Right lobe of liver (tissue), 6 donors: ENCODE measurements at regions not wholly inside any gene's neighbourhood (a gene's known extent, or its start where the extent isn't known, plus 50 kb on each side); places are given as distances from the start of the nearest gene placed in this dataset.

ENCODE experiments used
- ATAC-seq, 4 donors: fragments of 200-7000 bp; cut with Tn5 transposase; one replicate each; pipeline ENCODE4 v1.9.1; 2020; ENCODE audit warnings: mild to moderate bottlenecking in 4 of 4, moderate library complexity in 4 of 4
- DNase-seq, 3 donors: peaks; one replicate each; pipeline ENCODE4 v3.0.0-alpha.2; 2020
- H3K27ac ChIP-seq, 3 donors: fragments of 200-600 bp; one replicate each; pipeline ENCODE4 v1.8.0; 2022
- H3K27me3 ChIP-seq, 2 donors: fragments of 200-600 bp; one replicate each; pipeline ENCODE4 v1.8.0; 2022
- H3K36me3 ChIP-seq, 4 donors: fragments of 200-600 bp; sonication (generic) in 1 of 4; one replicate each; pipeline versions ENCODE4 v1.5.1 to v1.8.0; 2017 to 2022; ENCODE audit warnings: control low read depth in 1 of 4
- H3K4me1 ChIP-seq, 4 donors: fragments of 200-600 bp; sonication (generic) in 1 of 4; one replicate each; pipeline versions ENCODE4 v1.5.1 to v1.8.0; 2017 to 2022; ENCODE audit warnings: control low read depth in 1 of 4
- H3K4me3 ChIP-seq, 3 donors: fragments of 200-600 bp; one replicate each; pipeline ENCODE4 v1.8.0; 2022
- H3K9me3 ChIP-seq, 4 donors: fragments of 200-600 bp; sonication (generic) in 1 of 4; one replicate each; pipeline versions ENCODE4 v1.5.1 to v1.8.0; 2017 to 2022; ENCODE audit warnings: control low read depth in 1 of 4
- CTCF ChIP-seq, 4 donors: fragments of 200-600 bp in 3 of 4; fragments of 450-650 bp in 1 of 4; IDR thresholded peaks; one replicate each; pipeline versions ENCODE4 v1.5.1 to v1.8.0; 2016 to 2022; ENCODE audit warnings: antibody characterized with exemption in 4 of 4, mild to moderate bottlenecking in 2 of 4
- POLR2A ChIP-seq: fragments of 450-650 bp; IDR thresholded peaks from one replicate; pipeline ENCODE4 v1.6.1; 2017; ENCODE audit warnings: antibody characterized with exemption, mild to moderate bottlenecking
- WGBS: methylation state at CpG from one replicate; pipeline ENCODE4 v1.1.6; 2018; ENCODE audit warnings: low coverage, low lambda C conversion rate; ENCODE audit not compliant: insufficient coverage; ENCODE audit errors: missing lambda C conversion rate; 5-methylcytosine and 5-hydroxymethylcytosine counted together
- intact Hi-C, 2 donors: fragments of 100-400 bp; cut with DNase I; formaldehyde crosslinking; loops; one replicate each; pipeline versions ENCODE4 v1.11.2 to v1.14.1; 2022
- donor health status: DM: no; HTN: yes; CAD: no.
- donor health status: DM: no; HTN: no; CAD: no.
- donor health status: DM: no; HTN: no; CAD: no.
- donor health status: DM: no; HTN: yes; CAD: no.
- donor health status: DM: no; HTN: yes; CAD: no.

- ATAC-seq, result no peak
- TF ChIP-seq CTCF (IDR thresholded peaks at IDR 0.05), result peak in 2 of 4 donors; percentile 18 to 23
- TF ChIP-seq POLR2A, result no peak
- no peak overlapping the region for H3K4me3 ChIP-seq
Observed at GRCh38 chr1:90614872-90615271, 102.2 kb downstream of the BARHL2 start.

GRCh38 chr1:90613371-90613770, 103.7 kb downstream of the BARHL2 start:
- TF ChIP-seq CTCF (IDR thresholded peaks at IDR 0.05), result no peak
- no peak for TF ChIP-seq POLR2A
- no peak for ATAC-seq
- H3K4me1 ChIP-seq, result no peaks in the 10 kb centered on the region

More at GRCh38 chr1:90614872-90615271, 102.2 kb downstream of the BARHL2 start:
- DNase-seq, result no peak
- no peaks in the 10 kb centered on the region for H3K27me3 ChIP-seq
- H3K27ac ChIP-seq, result no peak overlapping the region
- 100% methylated on average over 1 of the region's 1 CpG for WGBS
- H3K36me3 ChIP-seq, result no peaks in the 10 kb centered on the region
- intact Hi-C loops, result no loop called here
- no peaks in the 10 kb centered on the region for H3K4me1 ChIP-seq
- no peaks in the 10 kb centered on the region for H3K9me3 ChIP-seq

GRCh38 chr1:90612033-90612432, 105.1 kb downstream of the BARHL2 start:
- intact Hi-C loops, result no loop called here
- H3K27me3 ChIP-seq, result no peaks in the 10 kb centered on the region
- ATAC-seq (no peak), DNase-seq (no peak)
- H3K4me1 ChIP-seq, result no peaks in the 10 kb centered on the region
- no peaks in the 10 kb centered on the region for H3K36me3 ChIP-seq
- H3K4me3 ChIP-seq, result no peak overlapping the region
- no peak overlapping the region for H3K27ac ChIP-seq
- H3K9me3 ChIP-seq, result no peaks in the 10 kb centered on the region
- TF ChIP-seq CTCF (IDR thresholded peaks at IDR 0.05), result no peak
- no peak for TF ChIP-seq POLR2A
- whole genome bisulfite sequencing, result 64% methylated on average over 2 of the region's 2 CpGs

More at GRCh38 chr1:90613371-90613770, 103.7 kb downstream of the BARHL2 start:
- H3K9me3 ChIP-seq, result no peaks in the 10 kb centered on the region
- DNase-seq, result no peak
- intact Hi-C loops, result no loop called here
- 12% methylated on average over 5 of the region's 5 CpGs for WGBS
- H3K27me3 ChIP-seq, result no peaks in the 10 kb centered on the region
- H3K27ac ChIP-seq, result no peak overlapping the region
- H3K4me3 ChIP-seq, result no peak overlapping the region
- H3K36me3 ChIP-seq, result no peaks in the 10 kb centered on the region

GRCh38 chr1:90607736-90608135, 109.4 kb downstream of the BARHL2 start:
- DNase-seq (no peak), ATAC-seq (no peak)
- Histone ChIP-seq H3K27me3 (no peaks in the 10 kb centered on the region), H3K4me3 (no peak overlapping the region), H3K9me3 (no peaks in the 10 kb centered on the region), H3K27ac (no peak overlapping the region), H3K36me3 (no peaks in the 10 kb centered on the region), H3K4me1 (no peaks in the 10 kb centered on the region)
- no peak for TF ChIP-seq POLR2A
- intact Hi-C loops, result no loop called here
- WGBS, result 70% methylated on average over 4 of the region's 4 CpGs

- no peak overlapping the region for H3K27ac ChIP-seq
- WGBS, result 45% methylated on average over 1 of the region's 1 CpG
- intact Hi-C loops, result no loop called here
- no peaks in the 10 kb centered on the region for H3K4me1 ChIP-seq
- DNase-seq (no peak), ATAC-seq (no peak)
- H3K36me3 ChIP-seq, result no peaks in the 10 kb centered on the region
- no peaks in the 10 kb centered on the region for H3K27me3 ChIP-seq
- no peak for TF ChIP-seq CTCF (IDR thresholded peaks at IDR 0.05)
- TF ChIP-seq POLR2A, result no peak
- H3K4me3 ChIP-seq, result no peak overlapping the region
- H3K9me3 ChIP-seq, result no peaks in the 10 kb centered on the region
Observed at GRCh38 chr1:90605070-90605469, 112.0 kb downstream of the BARHL2 start.
